ENCODE measurements at regions not wholly inside any gene's neighbourhood (a gene's known extent, or its start where the extent isn't known, plus 50 kb on each side); places are given as distances from the start of the nearest gene placed in this dataset.

DNA sequence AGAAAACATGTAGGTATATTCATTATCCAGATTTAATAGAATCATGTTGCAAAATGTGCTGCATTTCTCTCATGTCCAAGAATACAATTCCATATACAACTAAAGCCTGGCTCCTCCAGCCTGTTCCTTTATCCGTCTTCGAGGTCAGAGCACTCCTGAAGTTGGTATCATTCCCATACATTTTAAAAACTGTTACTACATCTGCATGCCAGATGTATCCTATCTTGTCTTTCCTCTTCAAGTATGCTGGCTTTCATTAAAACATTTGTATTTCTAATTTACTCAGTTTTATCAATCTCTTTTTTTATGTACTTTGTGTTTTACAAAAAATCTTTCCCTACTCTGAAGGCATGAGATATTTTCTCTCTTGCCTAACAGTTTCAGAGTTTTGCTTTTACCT lies 536.6 kb upstream of the USP24 start:
- no peak overlapping the region for H3K4me2 ChIP-seq
- no peak for DNase-seq (ENCODE audit: low spot score)
- no peak overlapping the region for H3K9ac ChIP-seq
- no peak overlapping the region for H3K27ac ChIP-seq
- Mint-ChIP-seq H3K4me3 (no peak overlapping the region), H3K4me1 (no peaks in the 10 kb centered on the region), H3K9me3 (peaks cover 4% of the 10 kb centered on the region), H3K27me3 (ENCODE audit: insufficient read depth, low read depth) (peaks cover 4% of the 10 kb centered on the region), H3K36me3 (no peaks in the 10 kb centered on the region), H3K27ac (no peak overlapping the region)
- H3F3A ChIP-seq (ENCODE audit: low read depth), result no peaks in the 10 kb centered on the region
- no peaks in the 10 kb centered on the region for H3K79me2 ChIP-seq (ENCODE audit: low read depth)
- no peak overlapping the region for H2AFZ ChIP-seq (replicated peaks)
- H3K4me1 ChIP-seq, result no peaks in the 10 kb centered on the region
- no peaks in the 10 kb centered on the region for H3K27me3 ChIP-seq
- no peak overlapping the region for H3K4me3 ChIP-seq
- H4K20me1 ChIP-seq (ENCODE audit: low read depth), result no peaks in the 10 kb centered on the region
- no peaks in the 10 kb centered on the region for H3K36me3 ChIP-seq
- H3K9me3 ChIP-seq (ENCODE audit: low read depth), result no peaks in the 10 kb centered on the region
- TF ChIP-seq EZH2phosphoT487 (IDR thresholded peaks at IDR 0.05), result no peak
- no peak for TF ChIP-seq EZH2 (IDR thresholded peaks at IDR 0.05)
- TF ChIP-seq, protein P1, sequence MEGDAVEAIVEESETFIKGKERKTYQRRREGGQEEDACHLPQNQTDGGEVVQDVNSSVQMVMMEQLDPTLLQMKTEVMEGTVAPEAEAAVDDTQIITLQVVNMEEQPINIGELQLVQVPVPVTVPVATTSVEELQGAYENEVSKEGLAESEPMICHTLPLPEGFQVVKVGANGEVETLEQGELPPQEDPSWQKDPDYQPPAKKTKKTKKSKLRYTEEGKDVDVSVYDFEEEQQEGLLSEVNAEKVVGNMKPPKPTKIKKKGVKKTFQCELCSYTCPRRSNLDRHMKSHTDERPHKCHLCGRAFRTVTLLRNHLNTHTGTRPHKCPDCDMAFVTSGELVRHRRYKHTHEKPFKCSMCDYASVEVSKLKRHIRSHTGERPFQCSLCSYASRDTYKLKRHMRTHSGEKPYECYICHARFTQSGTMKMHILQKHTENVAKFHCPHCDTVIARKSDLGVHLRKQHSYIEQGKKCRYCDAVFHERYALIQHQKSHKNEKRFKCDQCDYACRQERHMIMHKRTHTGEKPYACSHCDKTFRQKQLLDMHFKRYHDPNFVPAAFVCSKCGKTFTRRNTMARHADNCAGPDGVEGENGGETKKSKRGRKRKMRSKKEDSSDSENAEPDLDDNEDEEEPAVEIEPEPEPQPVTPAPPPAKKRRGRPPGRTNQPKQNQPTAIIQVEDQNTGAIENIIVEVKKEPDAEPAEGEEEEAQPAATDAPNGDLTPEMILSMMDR (IDR thresholded peaks at IDR 0.05), result no peak

DNA sequence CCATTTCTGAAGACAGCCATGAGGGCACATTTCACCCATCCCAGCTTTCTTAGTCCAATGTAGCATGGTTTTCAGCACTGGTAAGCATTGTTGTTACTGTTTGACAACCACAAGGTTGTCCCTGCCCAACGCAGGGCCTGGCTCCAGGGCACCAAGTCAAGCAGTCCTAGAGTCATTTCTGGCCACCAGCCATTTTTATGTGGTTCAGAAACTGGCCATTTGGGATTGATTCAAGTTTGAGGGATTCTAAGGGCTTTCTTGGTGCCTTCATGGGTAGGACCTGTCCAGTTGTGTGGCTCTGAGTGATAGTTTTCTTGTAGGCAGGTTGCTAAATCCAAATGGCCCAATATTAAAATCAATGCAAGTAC lies 535.4 kb upstream of the USP24 start:
- H3K79me2 ChIP-seq (ENCODE audit: low read depth), result no peaks in the 10 kb centered on the region
- no peaks in the 10 kb centered on the region for H3F3A ChIP-seq (ENCODE audit: low read depth)

DNA sequence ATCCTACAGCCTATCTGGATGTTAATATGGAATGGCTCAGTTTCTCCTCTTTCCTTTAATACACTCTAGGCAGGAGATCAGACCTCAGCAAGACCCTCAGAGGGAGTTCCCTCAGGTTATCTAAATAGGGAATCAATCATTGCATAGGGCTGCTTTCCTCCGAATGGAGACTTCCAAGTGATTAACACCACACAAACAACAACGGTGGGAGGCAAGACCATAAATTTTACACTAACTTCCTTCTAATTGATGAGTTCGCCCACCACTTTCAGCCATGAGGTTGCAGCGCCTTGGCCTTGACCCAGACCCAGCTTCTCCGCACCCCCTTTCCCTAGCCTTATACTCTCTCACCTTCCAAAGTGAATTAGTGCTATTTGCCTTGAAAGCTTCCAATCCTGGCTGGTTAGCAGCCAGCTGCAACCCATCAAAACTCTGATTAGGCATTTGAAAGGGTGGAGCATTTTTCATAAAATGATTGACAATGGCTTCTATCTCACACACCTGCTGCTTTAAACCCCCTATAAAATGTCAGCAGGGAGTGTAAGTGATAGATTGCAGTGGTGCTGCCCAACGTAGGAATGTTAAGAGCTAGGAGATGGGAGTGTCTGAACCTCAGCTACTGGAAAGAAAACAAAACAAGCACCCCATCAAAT lies 534.9 kb upstream of the USP24 start:
- no peak for TF ChIP-seq EZH2 (IDR thresholded peaks at IDR 0.05)
- TF ChIP-seq, protein P1 (IDR thresholded peaks at IDR 0.05), result no peak
- TF ChIP-seq EZH2phosphoT487 (IDR thresholded peaks at IDR 0.05), result no peak
- no peaks in the 10 kb centered on the region for H3K4me1 ChIP-seq
- no peaks in the 10 kb centered on the region for H3K79me2 ChIP-seq (ENCODE audit: low read depth)
- no peak overlapping the region for H3K27ac ChIP-seq
- no peaks in the 10 kb centered on the region for H3F3A ChIP-seq (ENCODE audit: low read depth)
- H3K36me3 ChIP-seq, result no peaks in the 10 kb centered on the region
- no peaks in the 10 kb centered on the region for H3K4me1 Mint-ChIP-seq
- H3K9ac ChIP-seq, result no peak overlapping the region
- peaks cover 2% of the 10 kb centered on the region for H3K9me3 Mint-ChIP-seq
- no peak overlapping the region for H2AFZ ChIP-seq (replicated peaks)
- no peaks in the 10 kb centered on the region for H4K20me1 ChIP-seq (ENCODE audit: low read depth)
- no peak overlapping the region for H3K4me3 Mint-ChIP-seq
- no peak overlapping the region for H3K4me3 ChIP-seq
- no peak overlapping the region for H3K27ac Mint-ChIP-seq
- H3K4me2 ChIP-seq, result no peak overlapping the region
- no peaks in the 10 kb centered on the region for H3K27me3 ChIP-seq
- DNase-seq (ENCODE audit: low spot score), result no peak
- H3K36me3 Mint-ChIP-seq, result no peaks in the 10 kb centered on the region
- H3K9me3 ChIP-seq (ENCODE audit: low read depth), result no peaks in the 10 kb centered on the region
- no peaks in the 10 kb centered on the region for H3K27me3 Mint-ChIP-seq (ENCODE audit: insufficient read depth, low read depth)

More for the DNA sequence above, 535.4 kb upstream of the USP24 start:
- H3K4me3 Mint-ChIP-seq, result no peak overlapping the region
- no peak for DNase-seq (ENCODE audit: low spot score)
- H3K4me1 Mint-ChIP-seq, result no peaks in the 10 kb centered on the region
- Histone ChIP-seq H3K4me3 (no peak overlapping the region), H2AFZ (replicated peaks) (no peak overlapping the region), H3K36me3 (no peaks in the 10 kb centered on the region), H3K9me3 (ENCODE audit: low read depth) (no peaks in the 10 kb centered on the region), H3K27ac (no peak overlapping the region), H4K20me1 (ENCODE audit: low read depth) (no peaks in the 10 kb centered on the region), H3K4me2 (no peak overlapping the region), H3K4me1 (no peaks in the 10 kb centered on the region), H3K27me3 (no peaks in the 10 kb centered on the region), H3K9ac (no peak overlapping the region)
- TF ChIP-seq EZH2 (IDR thresholded peaks at IDR 0.05), result no peak
- TF ChIP-seq EZH2phosphoT487 (IDR thresholded peaks at IDR 0.05), result no peak
- TF ChIP-seq, protein P1 (IDR thresholded peaks at IDR 0.05), result no peak
- peaks cover 2% of the 10 kb centered on the region for H3K9me3 Mint-ChIP-seq
- H3K27ac Mint-ChIP-seq, result no peak overlapping the region
- H3K36me3 Mint-ChIP-seq, result no peaks in the 10 kb centered on the region
- H3K27me3 Mint-ChIP-seq (ENCODE audit: insufficient read depth, low read depth), result no peaks in the 10 kb centered on the region

All from neural progenitor cell (in vitro differentiated cells).